HG03469 (cell line): ENCODE measurements at regions not wholly inside any gene's neighbourhood (a gene's known extent, or its start where the extent isn't known, plus 50 kb on each side); places are given as distances from the start of the nearest gene placed in this dataset.

Source experiments
- ATAC-seq: cut with Tn5 transposase; IDR thresholded peaks from one replicate; pipeline ENCODE4 v1.9.1; 2021; ENCODE audit warnings: mild to moderate bottlenecking, moderate library complexity, moderate number of reproducible peaks; ENCODE audit not compliant: unreplicated experiment

GRCh38 chr5:145222622-145223021 lies 612.5 kb downstream of the PRELID2 start:
- no peak for ATAC-seq

- ATAC-seq: no peak
Observed at GRCh38 chr5:145221416-145221815, 613.7 kb downstream of the PRELID2 start.

GRCh38 chr5:145220481-145220880 lies 614.7 kb downstream of the PRELID2 start:
- ATAC-seq: no peak

- ATAC-seq: no peak
Observed at GRCh38 chr5:145218982-145219381, 616.2 kb downstream of the PRELID2 start.

- no peak for ATAC-seq
Observed at GRCh38 chr5:145218019-145218418, 617.1 kb downstream of the PRELID2 start.

GRCh38 chr5:145210020-145210419 lies 625.1 kb downstream of the PRELID2 start:
- ATAC-seq: no peak

GRCh38 chr5:145205546-145205945 lies 629.6 kb downstream of the PRELID2 start:
- no peak for ATAC-seq

- no peak for ATAC-seq
Observed at GRCh38 chr5:145204743-145205142, 630.4 kb downstream of the PRELID2 start.

GRCh38 chr5:145203193-145203592 lies 631.9 kb downstream of the PRELID2 start:
- no peak for ATAC-seq

GRCh38 chr5:145198525-145199260 lies 636.4 kb downstream of the PRELID2 start:
- ATAC-seq: no peak

GRCh38 chr5:145189746-145190145 lies 645.4 kb downstream of the PRELID2 start:
- no peak for ATAC-seq

GRCh38 chr5:145180371-145180770 lies 654.8 kb downstream of the PRELID2 start:
- ATAC-seq: no peak

- ATAC-seq: no peak
Observed at GRCh38 chr5:145178641-145179523, 656.3 kb downstream of the PRELID2 start.

GRCh38 chr5:145176041-145176440 lies 659.1 kb downstream of the PRELID2 start:
- no peak for ATAC-seq

- no peak for ATAC-seq
Observed at GRCh38 chr5:145166110-145166509, 669.0 kb downstream of the PRELID2 start.

- no peak for ATAC-seq
Observed at GRCh38 chr5:145163876-145164275, 671.3 kb downstream of the PRELID2 start.

- ATAC-seq: no peak
Observed at GRCh38 chr5:145162626-145163025, 672.5 kb downstream of the PRELID2 start.

GRCh38 chr5:145161391-145161790 lies 673.8 kb downstream of the PRELID2 start:
- ATAC-seq: no peak

- ATAC-seq: no peak
Observed at GRCh38 chr5:145160679-145161078, 674.5 kb downstream of the PRELID2 start.

- no peak for ATAC-seq
Observed at GRCh38 chr5:145158730-145159129, 676.4 kb downstream of the PRELID2 start.

- no peak for ATAC-seq
Observed at GRCh38 chr5:145157841-145158240, 677.3 kb downstream of the PRELID2 start.

- no peak for ATAC-seq
Observed at GRCh38 chr5:145141534-145141933, 693.6 kb downstream of the PRELID2 start.
